HG03045 (cell line): ENCODE measurements at regions not wholly inside any gene's neighbourhood (a gene's known extent, or its start where the extent isn't known, plus 50 kb on each side); places are given as distances from the start of the nearest gene placed in this dataset.

ENCODE experiments used
- ATAC-seq: cut with Tn5 transposase; IDR thresholded peaks from one replicate; pipeline ENCODE4 v1.9.1; 2021; ENCODE audit warnings: mild to moderate bottlenecking, moderate library complexity; ENCODE audit not compliant: unreplicated experiment

DNA sequence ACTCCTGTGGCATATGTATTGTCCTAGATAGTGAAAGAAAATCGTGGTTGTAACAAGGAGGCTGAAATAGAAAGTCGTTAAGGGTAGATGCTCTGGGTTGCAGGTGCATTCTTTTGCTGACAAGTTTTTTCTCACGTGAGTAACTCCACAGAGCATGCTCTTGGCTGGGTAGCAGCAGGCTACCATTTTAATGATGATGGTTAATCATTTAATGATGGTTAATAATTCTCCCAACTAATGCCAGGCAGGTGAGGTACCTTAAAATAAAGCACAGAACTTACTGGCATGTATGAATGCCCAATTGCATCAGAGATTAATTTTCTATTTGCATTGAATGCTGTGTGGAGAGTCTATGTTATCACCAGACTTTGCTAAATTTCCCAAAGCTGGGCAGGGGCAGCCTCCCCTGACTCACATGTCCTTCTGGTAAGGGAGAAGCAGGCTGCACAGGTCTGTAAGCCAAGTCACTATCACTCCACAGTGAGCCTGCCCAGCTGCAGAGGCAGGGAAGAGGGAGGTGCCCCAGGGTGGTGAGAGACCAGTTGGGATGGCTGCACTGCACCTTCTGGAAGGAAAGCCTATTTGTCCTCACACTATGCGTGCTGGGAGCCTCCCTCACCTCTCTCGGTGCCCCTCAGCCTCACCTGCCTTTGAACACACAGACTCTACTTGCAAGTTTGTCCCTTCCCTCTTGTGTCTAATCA lies 287.0 kb upstream of the IGFBP3 start:
- no peak for ATAC-seq

DNA sequence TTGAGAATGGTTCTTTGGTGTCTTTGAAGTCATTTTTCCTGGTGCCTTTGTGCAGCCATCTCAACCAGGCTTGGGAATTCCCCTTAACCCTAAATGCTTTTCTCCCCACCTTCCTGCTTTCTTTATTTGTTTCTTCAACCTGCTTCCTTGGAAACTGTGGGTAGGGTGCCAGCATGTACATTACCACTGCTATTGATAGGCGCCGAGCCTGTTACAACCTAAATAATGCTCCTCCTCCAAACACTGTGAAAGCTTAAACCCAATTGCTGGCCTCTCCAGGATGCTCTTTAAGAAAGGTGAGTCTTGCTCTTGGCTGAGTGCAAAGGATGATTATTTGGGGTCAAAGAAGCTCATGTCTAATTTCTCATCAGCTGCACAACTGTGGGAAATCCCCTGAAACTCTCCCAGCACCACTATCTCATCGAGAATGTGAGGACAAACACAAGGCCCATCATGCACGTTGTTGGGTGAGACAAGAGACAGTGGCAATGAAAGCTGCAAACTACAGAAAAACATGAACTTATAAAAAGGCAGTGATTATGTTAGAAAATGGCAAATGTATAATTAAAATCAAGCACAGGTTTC lies 285.5 kb upstream of the IGFBP3 start:
- ATAC-seq: no peak

DNA sequence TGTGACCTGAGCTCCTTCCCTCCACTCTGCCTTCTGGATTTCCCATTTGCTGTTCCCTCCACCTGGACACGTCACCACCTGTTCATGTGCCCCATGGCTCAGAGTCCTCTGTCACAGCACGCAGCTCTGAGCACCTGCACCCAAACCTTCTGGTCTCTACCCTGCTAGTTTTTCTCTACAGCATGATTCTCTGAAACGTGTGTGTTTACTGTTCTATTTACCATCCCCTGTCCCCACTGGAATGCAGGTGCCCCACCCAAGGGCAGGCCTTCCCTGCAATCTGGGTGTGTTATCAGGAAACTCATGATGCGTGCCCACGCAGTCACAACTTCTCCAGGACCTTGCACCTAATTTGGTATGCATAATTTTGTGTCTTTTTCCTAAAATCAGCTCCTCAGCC lies 284.4 kb upstream of the IGFBP3 start:
- no peak for ATAC-seq

DNA sequence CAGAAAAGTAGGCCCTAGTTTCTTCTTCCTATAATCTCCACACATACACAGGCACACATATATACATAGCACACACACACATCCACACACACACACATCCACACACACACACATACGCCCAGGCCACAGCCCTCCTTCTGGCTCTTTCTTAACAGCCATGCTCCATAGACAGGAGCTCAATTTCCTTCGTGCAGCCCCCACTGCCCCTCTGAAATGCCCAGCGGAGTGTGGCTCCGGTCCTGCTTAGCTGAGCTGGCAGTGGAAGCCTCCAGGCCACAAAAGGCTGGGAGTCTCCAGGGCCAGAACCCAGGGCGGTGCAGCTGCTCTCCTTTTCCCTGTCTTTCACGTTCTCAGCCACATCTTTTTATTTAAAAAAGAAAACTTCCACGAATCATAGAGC lies 282.9 kb upstream of the IGFBP3 start:
- no peak for ATAC-seq

DNA sequence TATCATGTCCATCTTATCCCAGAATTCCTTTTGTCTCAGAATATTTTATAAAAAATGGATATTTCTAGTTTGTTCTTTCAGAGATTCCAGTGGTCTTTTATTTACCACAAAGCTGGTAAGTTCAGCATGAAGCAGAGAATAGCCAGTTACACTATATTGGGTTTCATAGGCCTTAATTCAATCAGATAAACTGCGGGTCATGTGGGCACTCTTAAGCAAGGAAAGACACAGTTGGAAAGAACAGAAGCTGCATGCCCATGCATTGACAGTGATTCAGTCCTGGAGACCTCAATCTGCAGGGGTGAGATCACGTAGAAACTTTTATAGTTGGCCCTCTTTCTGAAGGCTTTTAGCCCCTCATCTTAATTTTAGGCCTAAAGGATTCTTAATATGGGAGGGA lies 281.3 kb upstream of the IGFBP3 start:
- no peak for ATAC-seq

DNA sequence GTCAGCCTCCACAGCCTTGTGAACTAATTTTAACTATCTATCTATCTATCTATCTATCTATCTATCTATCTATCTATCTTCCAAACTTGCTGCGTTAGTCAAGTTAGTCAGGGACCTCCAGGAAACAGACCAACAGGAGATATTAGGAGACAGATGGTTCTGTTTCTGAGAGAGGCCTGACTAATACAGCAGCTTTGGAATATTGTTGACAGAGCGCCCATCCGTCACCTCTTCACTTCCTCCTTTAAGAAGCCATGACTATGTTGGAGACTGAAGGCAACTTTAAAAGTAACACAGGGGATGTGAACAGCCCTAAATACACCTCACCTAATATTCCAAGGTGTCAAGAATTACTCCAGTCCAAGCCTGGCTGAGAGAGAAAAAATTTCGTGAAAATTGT lies 280.9 kb upstream of the IGFBP3 start:
- ATAC-seq: no peak

DNA sequence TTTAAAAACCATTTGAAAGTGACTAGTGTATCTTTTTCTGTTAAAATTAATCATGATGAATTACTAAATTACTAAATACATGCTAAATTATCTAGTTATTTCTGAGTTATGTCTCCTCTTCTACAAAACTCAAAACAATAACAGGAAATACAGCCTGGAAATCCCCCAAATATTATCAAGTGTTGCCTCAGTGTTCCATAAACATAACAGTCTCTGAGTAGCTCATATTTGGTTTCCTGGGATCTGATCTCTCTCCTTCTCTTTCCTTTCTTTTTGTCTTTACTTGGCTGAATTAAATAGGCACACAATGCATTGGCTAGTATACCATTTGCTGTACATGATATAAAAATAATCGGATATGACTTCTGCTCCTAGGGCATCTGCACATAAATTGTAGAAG lies 277.6 kb upstream of the IGFBP3 start:
- no peak for ATAC-seq

DNA sequence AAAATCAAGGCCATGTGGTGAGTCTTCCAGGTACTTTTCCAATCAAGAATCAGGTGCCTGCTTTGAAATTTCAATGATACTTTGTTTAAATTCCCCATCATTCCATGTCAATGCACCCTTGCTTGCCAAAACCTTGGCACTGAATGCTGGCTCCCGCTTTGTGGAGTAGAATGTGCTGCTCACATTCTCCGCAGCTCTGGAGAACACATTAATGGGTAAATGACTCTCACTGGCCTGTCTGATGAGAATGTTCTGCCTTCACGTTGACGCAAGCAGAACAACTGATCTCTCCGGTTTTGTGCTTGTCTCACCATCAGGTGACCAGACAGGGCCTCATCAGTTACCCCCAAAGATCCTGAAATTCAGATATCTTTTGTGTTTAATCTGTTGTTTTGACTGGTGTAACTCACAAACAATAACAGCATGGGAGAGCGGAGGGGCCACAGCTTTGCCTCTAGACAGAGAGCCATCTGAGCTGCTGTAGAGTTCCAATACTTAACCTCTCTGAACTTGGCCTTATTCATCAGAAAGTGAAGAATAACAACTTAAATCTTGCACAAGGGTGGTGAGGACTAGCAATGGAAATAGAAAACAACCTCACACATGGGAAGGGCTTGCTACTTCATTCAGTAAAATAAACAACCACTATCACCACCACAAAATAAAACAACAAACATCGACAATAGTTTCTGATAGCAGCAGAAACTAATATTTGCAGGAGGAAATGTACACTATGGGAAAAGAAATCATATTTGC lies 276.9 kb upstream of the IGFBP3 start:
- no peak for ATAC-seq

DNA sequence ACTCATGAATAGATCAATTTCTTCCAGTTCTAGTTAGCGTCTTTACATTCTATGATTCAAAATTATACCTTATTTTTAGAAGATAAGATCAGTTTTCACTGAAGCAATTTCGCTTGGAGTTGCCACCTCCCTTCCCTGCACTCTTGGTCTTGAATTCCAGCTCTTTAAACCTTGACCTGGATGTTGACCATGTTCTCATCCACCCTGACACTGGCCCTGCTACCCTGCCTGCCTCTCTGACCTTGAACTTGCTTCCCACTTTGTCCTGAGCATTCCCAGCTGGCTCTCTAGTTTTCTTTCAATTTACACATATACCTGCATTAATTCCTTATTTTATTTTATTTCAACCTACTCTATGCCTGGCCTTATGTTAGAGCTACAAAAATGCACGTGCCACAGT lies 274.9 kb upstream of the IGFBP3 start:
- no peak for ATAC-seq

DNA sequence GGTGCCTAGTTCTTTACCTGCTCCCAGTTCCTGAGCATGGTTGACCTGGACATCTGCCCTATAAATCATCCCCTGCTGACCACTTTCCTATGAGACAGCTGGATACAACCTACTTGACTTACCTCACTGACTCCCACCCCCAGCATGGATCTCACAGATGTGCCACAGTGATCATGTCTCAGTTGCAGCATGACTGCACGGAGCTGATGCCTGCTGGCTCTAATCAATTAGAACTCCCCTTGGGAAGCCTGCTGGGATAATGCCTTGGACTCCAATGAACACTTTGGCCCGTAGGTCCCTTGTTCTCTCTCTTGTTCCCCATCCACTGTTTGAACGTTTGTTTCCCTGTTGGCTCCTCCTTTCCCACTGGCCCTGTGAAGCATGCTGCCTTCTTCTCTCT lies 271.2 kb upstream of the IGFBP3 start:
- ATAC-seq: no peak

DNA sequence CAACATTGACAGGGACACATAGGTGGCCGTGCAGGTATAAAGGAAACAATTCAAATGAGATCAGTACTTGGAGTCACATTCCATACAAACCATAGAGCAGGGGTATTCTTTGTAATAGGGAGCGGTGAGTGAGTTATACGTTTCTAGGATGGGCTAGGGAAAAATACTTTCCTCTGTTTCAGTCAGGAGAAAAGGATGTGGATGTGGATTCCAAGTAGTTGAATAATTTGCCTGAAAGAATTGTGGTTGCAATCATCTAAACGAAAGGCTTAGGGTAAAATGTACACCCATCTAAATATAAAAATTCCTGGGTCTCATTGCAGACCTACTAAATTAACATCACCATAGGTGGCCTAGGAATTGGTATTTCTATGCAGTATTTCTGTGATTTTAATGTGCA lies 270.7 kb upstream of the IGFBP3 start:
- ATAC-seq: no peak

DNA sequence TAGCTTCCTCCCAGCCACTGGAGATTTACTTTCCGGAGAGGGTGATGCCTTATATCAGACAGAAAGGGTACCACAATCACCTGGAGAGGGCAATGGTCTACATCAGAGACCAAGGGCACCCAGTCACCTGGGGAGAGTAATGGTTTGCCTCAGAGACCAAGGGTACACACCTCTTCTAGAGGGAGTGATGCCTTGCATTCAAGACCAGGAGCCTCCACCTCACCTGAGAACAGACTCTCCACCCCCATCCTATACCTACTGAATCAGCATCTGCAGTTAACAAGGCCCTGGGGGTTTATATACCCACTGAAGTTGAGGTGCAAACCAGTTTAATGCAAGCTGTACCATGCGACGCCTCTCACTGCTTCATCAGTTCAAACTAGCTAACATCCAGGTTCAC lies 270.2 kb upstream of the IGFBP3 start:
- ATAC-seq: no peak

DNA sequence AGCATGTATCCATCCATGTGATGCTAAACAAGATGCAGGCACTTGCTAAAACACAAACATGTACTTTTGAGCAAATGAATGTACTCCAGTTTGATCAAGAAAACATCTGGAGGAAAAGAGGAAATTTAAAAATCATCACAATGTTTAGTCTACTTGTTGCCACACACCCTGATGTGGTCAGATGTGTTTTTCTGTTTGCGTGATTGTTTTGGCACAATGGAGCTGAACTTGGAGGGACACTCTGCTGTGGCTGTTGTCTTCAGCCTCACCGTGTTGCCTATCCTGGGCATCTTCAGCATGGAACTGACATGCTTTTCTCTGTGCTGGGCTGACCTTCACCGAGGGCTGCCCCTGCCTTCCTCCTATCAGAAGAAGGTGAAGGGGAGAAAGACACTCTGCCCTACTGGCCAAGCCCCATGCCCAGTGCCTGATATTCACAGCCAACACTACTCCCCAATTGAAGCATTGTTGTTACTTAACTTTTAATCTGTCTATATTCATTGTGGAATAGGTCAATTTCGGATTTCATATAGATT lies 268.3 kb upstream of the IGFBP3 start:
- no peak for ATAC-seq

DNA sequence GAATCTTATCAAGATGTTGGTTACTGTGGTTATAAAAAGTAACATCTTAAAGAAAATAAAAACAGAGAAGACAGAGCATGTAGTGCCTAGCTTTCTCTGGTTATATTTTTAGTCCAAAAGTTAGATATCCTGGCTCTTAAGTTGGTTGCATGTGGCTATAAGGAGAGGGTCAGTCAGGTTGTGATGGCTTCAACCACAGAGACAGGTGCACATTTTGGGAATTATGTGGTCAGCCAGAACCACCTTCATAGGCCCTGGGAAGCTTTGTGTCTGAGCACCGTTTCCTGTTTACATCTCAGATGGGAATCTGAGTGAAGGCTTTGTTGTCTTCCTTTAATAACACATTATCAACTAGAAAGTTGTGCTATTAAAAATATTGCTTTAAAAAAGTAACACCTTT lies 265.1 kb upstream of the IGFBP3 start:
- ATAC-seq: no peak

DNA sequence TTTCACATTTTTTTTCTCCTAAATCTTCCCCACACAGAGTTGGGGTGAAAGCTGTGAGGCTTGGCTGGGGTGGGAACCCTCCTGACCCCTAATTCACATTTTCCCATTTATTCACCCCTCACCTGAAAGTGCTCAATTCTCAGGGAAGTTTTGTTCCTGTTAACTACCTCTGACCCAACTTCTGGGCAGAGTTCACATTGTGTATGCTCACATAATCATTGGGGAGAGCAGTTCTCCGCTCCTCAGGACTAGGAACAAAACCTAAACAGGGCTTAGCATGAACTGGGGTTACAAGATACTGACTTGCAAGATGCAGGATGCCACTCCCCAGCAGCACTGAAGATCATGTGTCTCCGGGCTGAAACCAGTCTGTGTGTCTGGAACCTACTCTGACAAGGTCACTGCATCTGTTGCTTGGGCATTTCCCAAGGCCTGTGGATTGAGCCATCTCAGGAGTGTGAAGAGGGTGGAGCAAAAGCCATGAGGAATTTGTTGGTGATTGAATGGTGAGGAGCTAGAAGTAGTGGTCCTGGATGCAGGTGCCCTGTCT lies 258.1 kb upstream of the IGFBP3 start:
- no peak for ATAC-seq

DNA sequence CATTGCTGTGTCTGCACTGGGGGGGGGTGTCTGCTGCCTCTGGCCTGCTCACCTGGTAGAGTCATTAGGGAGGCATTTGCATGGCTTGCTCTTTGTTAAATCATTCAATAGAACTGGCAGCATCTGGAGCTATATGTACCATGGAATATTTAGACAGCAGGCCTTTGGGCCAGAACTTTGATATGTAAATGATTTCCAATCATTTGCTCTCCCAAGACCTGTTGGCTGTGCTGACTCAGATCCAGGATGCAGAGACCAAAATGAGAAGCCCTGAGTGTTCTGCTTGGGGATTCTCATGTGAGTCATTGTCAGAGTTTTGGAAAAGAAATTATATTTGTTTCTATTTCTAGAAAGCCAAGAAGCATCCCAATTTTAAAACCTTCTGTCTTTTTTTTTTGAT lies 257.6 kb upstream of the IGFBP3 start:
- no peak for ATAC-seq

DNA sequence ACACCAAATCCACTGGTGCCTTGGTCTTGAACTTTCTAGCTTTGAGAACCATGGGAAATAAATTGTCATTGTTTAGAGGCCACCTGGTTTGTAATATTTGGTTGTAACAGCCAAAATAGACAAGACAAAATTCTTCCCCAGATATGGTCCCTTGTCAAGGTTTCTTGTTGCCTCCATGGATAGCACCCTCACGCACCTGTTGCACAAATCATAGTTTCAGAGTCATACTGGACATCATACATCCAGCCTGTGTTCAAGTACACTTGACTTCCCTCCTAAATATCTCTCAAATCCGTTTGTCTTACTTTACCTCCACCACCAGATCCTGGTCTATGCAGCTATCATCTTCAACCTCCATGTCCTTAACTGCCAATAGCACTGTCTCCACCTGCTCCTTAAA lies 256.7 kb upstream of the IGFBP3 start:
- no peak for ATAC-seq

DNA sequence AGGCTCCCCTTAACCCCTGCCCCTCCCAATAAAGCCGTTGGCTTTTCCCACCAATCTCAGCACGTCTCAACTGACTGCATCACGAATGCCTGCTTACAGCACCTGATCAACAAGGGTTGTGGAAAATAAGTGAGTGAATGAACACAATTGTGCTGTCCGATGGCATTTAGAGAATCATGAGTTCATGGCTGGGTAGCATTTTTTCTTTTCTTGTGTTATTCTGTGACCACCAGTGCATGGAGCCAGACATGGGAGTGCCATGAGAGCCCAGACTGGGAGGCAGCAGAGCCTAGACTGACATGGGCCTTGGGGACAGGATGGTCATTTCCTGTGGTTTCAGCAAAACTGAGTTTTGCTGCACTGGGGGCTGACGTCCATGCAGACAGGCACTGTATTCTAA lies 254.1 kb upstream of the IGFBP3 start:
- no peak for ATAC-seq

DNA sequence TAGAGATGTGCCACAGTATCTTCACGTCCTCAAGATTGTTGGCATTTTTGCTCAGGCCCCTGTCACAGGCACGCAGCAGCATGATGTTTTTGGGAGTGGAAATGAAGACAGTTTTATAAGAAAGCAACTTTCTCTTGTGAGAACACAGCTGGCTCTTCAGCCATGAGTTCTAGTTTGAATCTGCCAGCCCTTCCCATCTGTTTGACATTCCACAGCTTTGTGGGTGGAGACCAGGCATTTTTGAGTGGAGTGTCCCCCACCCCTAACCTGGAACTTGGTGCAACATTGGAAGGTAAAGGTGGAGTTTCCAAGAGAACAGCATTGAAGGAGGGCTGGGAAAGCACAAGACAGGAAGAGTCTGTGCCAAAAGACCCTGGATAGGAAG lies 253.1 kb upstream of the IGFBP3 start:
- no peak for ATAC-seq

DNA sequence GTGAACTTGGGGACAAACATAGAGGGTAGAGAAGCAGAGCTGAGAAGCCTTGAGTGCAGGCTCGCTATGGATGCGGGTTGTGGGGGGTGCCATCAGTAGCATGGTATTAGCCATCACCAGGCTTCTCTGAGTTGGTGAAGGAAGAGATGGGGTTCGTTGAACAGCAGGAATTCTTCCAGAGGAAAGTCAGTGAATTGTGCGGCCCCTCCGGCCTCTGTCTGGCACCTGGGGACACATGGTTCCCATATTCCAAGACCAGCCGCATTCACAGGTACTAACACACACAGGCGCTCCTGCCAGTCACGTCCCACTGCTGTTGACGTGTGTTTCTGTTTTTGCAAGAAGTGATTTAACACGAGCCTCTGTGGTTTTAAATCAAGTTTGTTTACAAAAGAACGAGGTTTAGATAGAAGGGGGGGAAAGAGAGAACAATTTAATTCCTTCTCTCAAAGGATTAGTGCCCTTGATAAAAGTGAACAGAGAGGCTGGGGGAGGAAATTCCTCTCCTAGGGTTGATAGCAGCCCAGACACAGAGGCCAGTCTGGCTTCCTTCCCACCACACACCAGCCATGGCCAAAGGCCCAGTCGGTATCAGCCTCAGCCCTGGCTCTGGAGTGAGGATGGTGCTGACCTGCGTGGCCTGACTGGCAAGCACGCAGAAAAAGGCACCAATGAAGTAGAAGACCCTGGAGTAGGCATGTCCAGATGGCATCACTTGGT lies 252.6 kb upstream of the IGFBP3 start:
- no peak for ATAC-seq

DNA sequence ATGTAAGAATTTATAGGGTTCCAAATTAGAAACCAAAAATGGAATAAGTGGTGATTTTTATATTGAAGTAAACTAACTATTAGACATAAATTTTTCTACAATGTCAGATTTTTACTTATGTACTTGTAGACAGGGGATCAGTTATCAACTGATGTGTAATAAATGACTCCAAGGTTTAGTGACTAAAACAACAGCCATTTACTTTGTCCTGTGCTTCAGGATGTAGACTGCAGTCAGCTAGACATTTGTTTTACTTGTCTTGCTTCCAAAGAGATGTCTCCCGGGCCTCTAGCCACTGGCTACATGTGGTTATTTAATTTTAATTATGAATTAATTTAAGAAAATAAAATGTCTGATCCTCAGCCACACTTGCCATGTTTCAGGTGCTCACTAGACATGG lies 249.7 kb upstream of the IGFBP3 start:
- no peak for ATAC-seq
